MCF 10A (cell line): ENCODE measurements at regions not wholly inside any gene's neighbourhood (a gene's known extent, or its start where the extent isn't known, plus 50 kb on each side); places are given as distances from the start of the nearest gene placed in this dataset.

Experiments
- BruUV-seq: library from RNA; stranded (reverse); fragments of 400-500 nt; replicated peaks from 2 replicates; lab custom pipeline; 2021; lab: Mats Ljungman, UMichigan
- CTCF ChIA-PET: fragments of 300-600 bp; sonication (Branson Sonifier 250); formaldehyde crosslinking; extraction: SDS; loops from one replicate; lab custom pipeline; 2021; ENCODE audit warnings: antibody characterized with exemption, inconsistent platforms; lab: Yijun Ruan, JAX
- POLR2A ChIA-PET: fragments of 300-600, 350-650 bp; sonication (Branson Sonifier 250); formaldehyde crosslinking; extraction: SDS; loops from one replicate; lab custom pipeline; 2020; ENCODE audit warnings: antibody characterized with exemption, inconsistent platforms; lab: Yijun Ruan, JAX
- DNase-seq: peaks from one replicate; pipeline ENCODE4 v3.0.0-alpha.2; 2018; ENCODE audit not compliant: unreplicated experiment
- H3K27ac Mint-ChIP-seq: one replicate; pipeline ENCODE4 v1.8.0; 2022; ENCODE audit warnings: mild to moderate bottlenecking, low read depth, mixed read lengths; ENCODE audit not compliant: unreplicated experiment
- H3K27me3 Mint-ChIP-seq: one replicate; pipeline ENCODE4 v1.8.0; 2022; ENCODE audit warnings: mixed read lengths; ENCODE audit not compliant: insufficient read depth, unreplicated experiment
- H3K36me3 Mint-ChIP-seq: one replicate; pipeline ENCODE4 v1.8.0; 2022; ENCODE audit warnings: mild to moderate bottlenecking, moderate library complexity, mixed read lengths; ENCODE audit not compliant: insufficient read depth, unreplicated experiment
- H3K4me1 Mint-ChIP-seq: one replicate; pipeline ENCODE4 v1.8.0; 2022; ENCODE audit warnings: mixed read lengths; ENCODE audit not compliant: insufficient read depth, unreplicated experiment
- H3K4me3 Mint-ChIP-seq: one replicate; pipeline ENCODE4 v1.8.0; 2022; ENCODE audit warnings: mild to moderate bottlenecking, moderate library complexity, mixed read lengths; ENCODE audit not compliant: unreplicated experiment
- H3K9me3 Mint-ChIP-seq: one replicate; pipeline ENCODE4 v1.8.0; 2022; ENCODE audit warnings: mixed read lengths; ENCODE audit not compliant: unreplicated experiment
- CTCF ChIP-seq: fragments of 200-600 bp; IDR thresholded peaks from one replicate; pipeline ENCODE4 v1.8.0; 2022; ENCODE audit warnings: antibody characterized with exemption, mild to moderate bottlenecking; ENCODE audit not compliant: unreplicated experiment
- intact Hi-C: fragments of 100-400 bp; cut with micrococcal nuclease; formaldehyde crosslinking; loops from 2 replicates; pipeline ENCODE4 v1.14.1; 2022

GRCh38 chr6:22017272-22017671 lies 279.6 kb downstream of the PRL start:
- TF ChIP-seq CTCF: no peak
- intact Hi-C loops: no loop called here
- H3K4me3 Mint-ChIP-seq: no peak overlapping the region
- no TSS peak for BruUV-seq
- H3K9me3 Mint-ChIP-seq: peaks cover 9% of the 10 kb centered on the region
- H3K27ac Mint-ChIP-seq: no peak overlapping the region
- no peaks in the 10 kb centered on the region for H3K4me1 Mint-ChIP-seq
- ChIA-PET POLR2A (interaction anchor here (0.6 to 1.4 kb wide), 2 partner anchors 9 to 33 kb away, joined by 3 read pairs; no protein-coding TSS in a partner anchor), CTCF (interaction anchor here (0.6 kb wide), 1 partner anchor 183 kb away, joined by 3 read pairs; no protein-coding TSS in a partner anchor)
- no peaks in the 10 kb centered on the region for H3K36me3 Mint-ChIP-seq
- H3K27me3 Mint-ChIP-seq: no peaks in the 10 kb centered on the region
- DNase-seq: no peak

GRCh38 chr6:22017766-22018165 lies 279.1 kb downstream of the PRL start:
- H3K4me3 Mint-ChIP-seq: no peak overlapping the region
- ChIA-PET CTCF (no interaction called here), POLR2A (interaction anchor here (0.6 to 1.4 kb wide), 2 partner anchors 9 to 84 kb away, joined by 3 read pairs; no protein-coding TSS in a partner anchor)
- no peaks in the 10 kb centered on the region for H3K4me1 Mint-ChIP-seq
- no TSS peak for BruUV-seq
- intact Hi-C loops: no loop called here
- no peaks in the 10 kb centered on the region for H3K36me3 Mint-ChIP-seq
- TF ChIP-seq CTCF: no peak
- peaks cover 14% of the 10 kb centered on the region for H3K9me3 Mint-ChIP-seq
- no peaks in the 10 kb centered on the region for H3K27me3 Mint-ChIP-seq
- DNase-seq: no peak
- no peak overlapping the region for H3K27ac Mint-ChIP-seq

DNA sequence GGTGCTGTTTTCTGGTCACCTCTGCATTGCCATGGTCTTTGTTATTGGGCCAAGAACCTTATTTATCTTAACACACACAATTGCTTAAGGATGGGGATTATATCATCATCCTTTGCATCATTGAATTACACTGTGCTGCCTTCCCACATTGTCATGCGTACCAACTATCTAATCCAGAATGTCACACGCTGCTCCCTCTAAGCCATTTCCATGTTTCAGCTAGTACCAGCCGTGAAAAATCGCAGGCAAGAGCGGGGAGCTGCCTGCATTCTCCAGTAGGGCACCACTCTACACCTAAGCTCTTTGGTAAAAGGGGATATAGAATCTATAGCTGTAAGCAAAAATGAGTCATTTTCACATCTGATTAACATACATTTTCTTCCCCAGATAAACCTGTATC lies 277.0 kb downstream of the PRL start:
- Mint-ChIP-seq H3K4me1 (no peaks in the 10 kb centered on the region), H3K27me3 (no peaks in the 10 kb centered on the region), H3K27ac (no peak overlapping the region), H3K36me3 (no peaks in the 10 kb centered on the region), H3K9me3 (peaks cover 15% of the 10 kb centered on the region), H3K4me3 (no peak overlapping the region)
- DNase-seq: no peak
- POLR2A ChIA-PET: no interaction called here
- BruUV-seq: no TSS peak
- CTCF ChIA-PET: no interaction called here
- intact Hi-C loops: no loop called here
- TF ChIP-seq CTCF: no peak

- H3K36me3 Mint-ChIP-seq: no peaks in the 10 kb centered on the region
- no peak overlapping the region for H3K27ac Mint-ChIP-seq
These were observed 276.4 kb downstream of the PRL start for GRCh38 chr6:22020299-22021003.

More at GRCh38 chr6:22020299-22021003, 276.4 kb downstream of the PRL start:
- no peak for DNase-seq
- BruUV-seq: no TSS peak
- Mint-ChIP-seq H3K27me3 (no peaks in the 10 kb centered on the region), H3K4me3 (no peak overlapping the region), H3K4me1 (no peaks in the 10 kb centered on the region), H3K9me3 (peaks cover 15% of the 10 kb centered on the region)
- intact Hi-C loops: no loop called here
- ChIA-PET CTCF (no interaction called here), POLR2A (no interaction called here)
- no peak for TF ChIP-seq CTCF
